KMS-11 (cell line): ENCODE measurements at regions not wholly inside any gene's neighbourhood (a gene's known extent, or its start where the extent isn't known, plus 50 kb on each side); places are given as distances from the start of the nearest gene placed in this dataset.

Experiments
- H2AFZ ChIP-seq: fragments of 200-600 bp; sonication (generic); 2 replicates; pipeline ENCODE4 v1.6.1; 2016; ENCODE audit warnings: antibody characterized with exemption, mixed run types, low read depth
- H3K27ac ChIP-seq: fragments of 200-600 bp; sonication (generic); 2 replicates; pipeline ENCODE4 v1.6.1; 2016; ENCODE audit warnings: mild to moderate bottlenecking, mixed run types
- H3K27me3 ChIP-seq: fragments of 200-600 bp; sonication (generic); 2 replicates; pipeline ENCODE4 v1.6.1; 2017; ENCODE audit warnings: mild to moderate bottlenecking, low read depth, mixed run types, moderate library complexity; ENCODE audit not compliant: insufficient read depth
- H3K36me3 ChIP-seq: fragments of 200-600 bp; sonication (generic); 2 replicates; pipeline ENCODE4 v1.6.1; 2017; ENCODE audit warnings: mild to moderate bottlenecking, mixed run types; ENCODE audit not compliant: insufficient read depth
- H3K4me1 ChIP-seq: fragments of 200-600 bp; sonication (generic); 2 replicates; pipeline ENCODE4 v1.6.1; 2016; ENCODE audit warnings: mild to moderate bottlenecking, low read depth, mixed run types; ENCODE audit not compliant: poor library complexity, severe bottlenecking
- H3K4me2 ChIP-seq: fragments of 200-600 bp; sonication (generic); 2 replicates; pipeline ENCODE4 v1.7.0; 2016; ENCODE audit warnings: mild to moderate bottlenecking, mixed run types
- H3K4me3 ChIP-seq: fragments of 200-600 bp; sonication (generic); IDR thresholded peaks from 2 replicates; pipeline ENCODE4 v1.6.1; 2017; ENCODE audit warnings: low read depth, low read length, mixed read lengths; ENCODE audit not compliant: insufficient read depth
- H3K79me2 ChIP-seq: fragments of 200-600 bp; sonication (generic); 2 replicates; pipeline ENCODE4 v1.6.1; 2016; ENCODE audit warnings: low read depth, mixed run types; ENCODE audit not compliant: insufficient read depth
- H3K9ac ChIP-seq: fragments of 200-600 bp; sonication (generic); 2 replicates; pipeline ENCODE4 v1.6.1; 2016; ENCODE audit warnings: mild to moderate bottlenecking, mixed run types
- H4K20me1 ChIP-seq: fragments of 200-600 bp; sonication (generic); 2 replicates; pipeline ENCODE4 v1.6.1; 2016; ENCODE audit warnings: mild to moderate bottlenecking, mixed run types; ENCODE audit not compliant: insufficient read depth
- CTCF ChIP-seq: fragments of 200-600 bp; sonication (generic); conservative IDR thresholded peaks from 2 replicates; pipeline ENCODE4 v1.6.1; 2017; ENCODE audit warnings: low read depth, mild to moderate bottlenecking, antibody characterized with exemption, low read length, moderate library complexity, mixed read lengths

GRCh38 chr7:136027160-136027559 is 50.0 kb upstream of the MTPN start:
- no peaks in the 10 kb centered on the region for H3K36me3 ChIP-seq
- no peaks in the 10 kb centered on the region for H3K27me3 ChIP-seq
- H3K4me2 ChIP-seq = no peak overlapping the region
- no peaks in the 10 kb centered on the region for H3K79me2 ChIP-seq
- H3K4me1 ChIP-seq = peaks cover 27% of the 10 kb centered on the region
- H2AFZ ChIP-seq = no peak overlapping the region
- no peak overlapping the region for H3K9ac ChIP-seq
- H3K4me3 ChIP-seq = no peak overlapping the region
- H3K27ac ChIP-seq = no peak overlapping the region
- no peaks in the 10 kb centered on the region for H4K20me1 ChIP-seq
- no peak for TF ChIP-seq CTCF
